22Rv1 (cell line): ENCODE measurements at regions not wholly inside any gene's neighbourhood (a gene's known extent, or its start where the extent isn't known, plus 50 kb on each side); places are given as distances from the start of the nearest gene placed in this dataset.

Source experiments
- H3K27ac ChIP-seq: fragments of 450-650 bp; 2 replicates; pipeline ENCODE4 v1.5.1; 2017
- CTCF ChIP-seq: fragments of 450-650 bp; IDR thresholded peaks from 2 replicates; pipeline ENCODE4 v1.5.1; 2017; ENCODE audit warnings: mild to moderate bottlenecking
- ZFX ChIP-seq: fragments of 450-650 bp; IDR thresholded peaks from 2 replicates; pipeline ENCODE4 v1.6.1; 2017; ENCODE audit warnings: antibody characterized with exemption, borderline replicate concordance

- no peak for TF ChIP-seq ZFX
- TF ChIP-seq CTCF, result no peak
These were observed 121.7 kb downstream of the FAM204A start for GRCh38 chr10:118220346-118220850.

GRCh38 chr10:118218562-118218961 lies 123.6 kb downstream of the FAM204A start:
- no peak overlapping the region for H3K27ac ChIP-seq
- TF ChIP-seq ZFX, result no peak
- no peak for TF ChIP-seq CTCF

More at GRCh38 chr10:118220346-118220850, 121.7 kb downstream of the FAM204A start:
- no peak overlapping the region for H3K27ac ChIP-seq

- H3K27ac ChIP-seq, result no peak overlapping the region
- TF ChIP-seq CTCF (no peak), ZFX (no peak)
These were observed 125.5 kb downstream of the FAM204A start for GRCh38 chr10:118216571-118217170.

- TF ChIP-seq ZFX, result no peak
- no peak for TF ChIP-seq CTCF
- H3K27ac ChIP-seq, result no peak overlapping the region
These were observed 126.1 kb downstream of the FAM204A start for GRCh38 chr10:118216020-118216419.

- TF ChIP-seq CTCF (no peak), ZFX (no peak)
- H3K27ac ChIP-seq, result no peak overlapping the region
These were observed 127.3 kb downstream of the FAM204A start for GRCh38 chr10:118214776-118215175.

GRCh38 chr10:118213436-118213835 lies 128.7 kb downstream of the FAM204A start:
- no peak for TF ChIP-seq ZFX
- H3K27ac ChIP-seq, result no peak overlapping the region

GRCh38 chr10:118210276-118210675 lies 131.8 kb downstream of the FAM204A start:
- no peak for TF ChIP-seq ZFX
- no peak for TF ChIP-seq CTCF
- H3K27ac ChIP-seq, result no peak overlapping the region

- no peak overlapping the region for H3K27ac ChIP-seq
- TF ChIP-seq CTCF, result no peak
- TF ChIP-seq ZFX, result no peak
These were observed 132.9 kb downstream of the FAM204A start for GRCh38 chr10:118209215-118209614.
